Ramos (cell line): ENCODE measurements at regions not wholly inside any gene's neighbourhood (a gene's known extent, or its start where the extent isn't known, plus 50 kb on each side); places are given as distances from the start of the nearest gene placed in this dataset.
"Not testable (repeated sequence)": the region's sequence is repeated elsewhere in the genome, so short reads cannot be mapped to it uniquely, and the experiment has no call there.

Experiments used
- in situ Hi-C: fragments of 300-500 bp; cut with MboI; formaldehyde crosslinking; loops from one replicate; pipeline ENCODE4 v1.14.3; 2022; ENCODE audit warnings: low sequenced_read_pairs; ENCODE audit not compliant: unreplicated experiment

DNA sequence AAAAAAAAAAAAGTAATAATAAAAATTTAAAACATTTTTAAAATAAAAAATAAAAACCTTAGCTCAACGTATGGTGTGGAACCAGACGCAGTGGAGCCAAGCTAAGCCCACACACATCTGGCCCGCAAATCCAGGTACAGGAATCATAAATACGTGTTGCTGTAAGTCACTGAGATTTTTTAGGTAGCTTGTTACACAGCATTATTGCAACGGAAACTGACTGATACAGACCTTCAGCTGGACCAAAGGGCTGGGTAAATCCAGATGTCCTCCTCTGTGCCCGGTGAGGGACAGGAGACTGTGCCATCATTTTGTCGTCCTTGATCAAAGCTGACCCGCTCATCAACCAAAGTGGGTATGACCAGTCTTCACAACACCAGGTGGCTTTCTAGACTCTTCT, 104.9 kb downstream of the TMEM130 start:
- in situ Hi-C loops, result no loop called here

DNA sequence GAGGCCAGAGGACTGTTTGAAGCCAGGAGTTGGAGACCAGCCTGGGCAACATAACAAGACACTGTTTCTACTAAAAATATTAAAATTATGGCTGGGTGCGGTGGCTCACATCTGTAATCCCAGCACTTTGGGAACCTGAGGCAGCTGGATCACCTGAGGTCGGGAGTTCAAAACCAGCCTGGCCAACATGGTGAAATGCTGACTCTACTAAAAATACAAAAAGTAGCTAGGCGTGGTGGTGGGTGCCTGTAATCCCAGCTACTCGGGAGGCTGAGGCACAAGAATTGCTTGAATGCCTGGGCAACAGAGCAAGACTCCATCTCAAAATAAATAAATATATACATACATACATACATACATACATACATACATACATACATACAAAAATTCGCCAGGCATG, 99.7 kb downstream of the TMEM130 start:
- in situ Hi-C loops, result not testable (repeated sequence)

DNA sequence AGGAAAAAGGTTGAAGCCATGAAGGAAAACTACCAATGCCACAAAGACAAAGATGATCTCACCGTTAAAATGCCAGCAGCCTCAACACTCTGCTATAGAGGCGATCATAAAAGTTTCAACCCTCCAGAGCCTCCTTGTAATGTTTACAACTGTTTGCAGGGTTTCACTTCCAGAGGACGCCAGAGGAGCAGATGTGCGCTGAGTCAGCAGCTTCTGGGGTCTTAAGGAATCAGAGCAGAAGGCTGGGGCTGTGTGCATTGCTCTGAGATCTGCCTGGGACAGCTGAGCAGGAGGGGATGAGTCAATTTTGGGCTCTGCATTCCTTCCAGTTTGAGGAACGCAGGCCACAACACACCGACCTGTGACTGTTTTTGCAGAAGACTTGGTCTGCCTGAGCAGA, 98.3 kb downstream of the TMEM130 start:
- in situ Hi-C loops, result no loop called here

DNA sequence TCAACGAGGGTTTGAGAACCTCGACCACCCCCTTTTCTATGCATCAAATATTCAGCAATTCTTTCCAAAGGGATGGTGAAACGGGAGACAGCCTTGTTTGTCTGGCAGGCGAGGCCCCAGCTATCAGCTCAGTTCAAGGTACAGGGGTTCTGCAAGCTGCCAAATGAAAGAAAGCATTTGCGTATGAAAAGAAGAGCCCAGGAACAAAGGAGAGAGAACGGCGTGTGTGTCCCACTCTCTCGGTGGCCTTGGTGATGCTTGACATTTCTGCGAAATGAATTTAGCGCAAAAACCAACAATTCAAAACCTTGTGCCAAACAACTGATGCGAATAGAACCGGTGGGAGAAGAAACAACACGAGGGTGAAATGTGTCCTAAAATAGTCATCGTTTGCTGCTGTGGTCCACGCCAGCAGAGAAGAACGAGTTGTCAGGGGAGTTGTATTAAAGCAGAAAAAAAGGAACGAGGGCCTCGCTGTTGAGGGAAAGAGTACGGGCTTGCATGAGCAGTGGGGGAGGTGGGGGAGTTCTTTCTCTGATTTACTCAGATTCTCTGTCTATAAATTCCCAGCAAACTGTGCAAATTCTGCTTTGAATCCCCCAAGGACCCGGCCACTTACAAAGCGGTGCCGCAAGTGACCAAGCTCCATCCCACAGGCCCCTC, 97.7 kb downstream of the TMEM130 start:
- in situ Hi-C loops, result no loop called here

DNA sequence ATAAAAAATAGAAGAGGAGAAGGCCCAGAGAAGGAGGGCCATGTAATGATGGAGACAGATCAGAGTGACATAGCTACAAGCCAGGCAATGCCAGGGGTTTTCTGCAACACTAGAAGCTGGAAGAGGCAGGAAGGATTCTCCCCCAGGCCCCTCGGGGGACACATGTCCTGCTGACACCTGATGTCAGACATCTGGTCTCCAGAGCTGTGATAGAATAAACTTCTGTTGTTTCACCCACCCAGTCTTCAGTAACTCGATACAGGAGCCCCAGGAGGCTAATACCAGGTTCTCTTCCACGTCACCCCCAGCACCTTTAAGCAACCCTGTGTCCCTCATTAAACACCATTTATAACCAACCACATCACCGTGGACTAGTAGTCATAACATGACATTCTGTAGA, 94.9 kb downstream of the TMEM130 start:
- in situ Hi-C loops, result no loop called here

DNA sequence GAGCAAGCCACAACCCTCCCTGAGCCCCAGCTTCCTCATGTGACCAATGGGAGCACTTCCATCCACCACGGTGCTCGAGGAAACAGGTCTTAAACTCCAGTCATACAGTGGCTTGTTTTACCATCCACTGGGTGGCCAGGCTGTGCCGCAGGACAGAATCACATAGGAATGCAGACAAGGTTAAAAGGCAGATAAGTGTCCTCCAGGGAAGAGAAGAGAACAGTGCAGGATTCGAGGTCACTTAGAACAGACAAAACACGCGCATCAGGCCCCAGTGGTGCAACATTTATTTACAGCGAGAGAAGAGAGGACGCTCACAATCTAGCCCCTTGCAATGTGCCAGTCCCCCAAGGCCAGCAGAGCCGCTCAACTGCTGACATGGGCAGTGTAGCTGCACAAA, 92.8 kb downstream of the TMEM130 start:
- in situ Hi-C loops, result no loop called here

DNA sequence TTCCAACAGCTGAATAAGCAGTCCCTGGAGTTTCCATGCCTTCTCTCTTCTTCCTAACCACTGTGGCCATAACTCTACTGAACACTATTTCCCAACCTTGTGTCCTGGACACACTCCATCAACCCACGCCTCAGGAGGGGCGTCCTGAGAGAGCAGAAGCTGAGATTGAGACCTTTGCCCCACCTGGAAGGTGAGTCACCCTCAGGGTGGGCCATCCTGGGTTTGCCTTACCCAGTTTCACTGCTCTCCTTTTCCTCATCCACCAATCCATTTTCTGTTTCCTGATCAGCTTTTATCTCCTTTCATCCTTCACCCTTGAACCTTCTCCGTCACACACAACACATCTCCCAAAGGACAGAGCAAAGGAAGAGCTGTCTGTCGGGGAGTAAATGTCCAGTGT, 91.4 kb downstream of the TMEM130 start:
- in situ Hi-C loops, result no loop called here

DNA sequence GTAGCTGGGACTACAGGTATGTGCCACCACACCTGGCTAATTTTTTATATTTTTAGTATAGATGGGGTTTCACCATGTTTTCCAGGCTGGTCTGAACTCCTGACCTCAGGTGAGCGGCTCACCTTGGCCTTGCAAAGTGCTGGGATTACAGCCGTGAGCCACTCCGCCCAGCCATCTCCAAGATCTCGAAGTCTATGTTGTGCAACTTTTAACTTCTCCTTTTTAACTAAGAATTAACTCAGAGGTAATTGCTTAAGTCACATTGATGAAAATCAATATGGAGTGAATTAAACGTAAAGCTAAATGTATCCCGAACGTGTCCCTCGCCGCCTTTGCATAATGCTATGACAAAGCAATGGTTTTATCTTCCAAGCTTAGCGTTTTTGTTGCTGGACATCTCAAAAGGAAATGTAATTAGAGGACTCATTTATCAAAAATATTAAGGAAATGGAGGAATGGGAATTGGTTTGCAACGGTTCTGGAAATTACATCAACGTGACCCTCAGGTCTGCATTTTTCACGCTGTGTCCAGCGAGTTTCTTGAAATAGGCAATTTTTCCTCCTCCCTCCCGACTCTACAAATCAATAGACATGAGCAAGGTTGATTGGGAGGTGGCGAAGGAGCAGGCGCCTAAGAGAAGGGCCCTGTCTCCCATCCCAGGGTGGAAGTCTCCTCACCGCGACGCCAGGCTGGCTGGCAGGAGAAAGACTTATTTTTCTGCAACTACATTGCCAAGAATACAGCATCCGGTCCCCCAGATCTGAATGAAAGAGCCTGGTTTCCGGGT, 89.8 kb downstream of the TMEM130 start:
- in situ Hi-C loops, result no loop called here

DNA sequence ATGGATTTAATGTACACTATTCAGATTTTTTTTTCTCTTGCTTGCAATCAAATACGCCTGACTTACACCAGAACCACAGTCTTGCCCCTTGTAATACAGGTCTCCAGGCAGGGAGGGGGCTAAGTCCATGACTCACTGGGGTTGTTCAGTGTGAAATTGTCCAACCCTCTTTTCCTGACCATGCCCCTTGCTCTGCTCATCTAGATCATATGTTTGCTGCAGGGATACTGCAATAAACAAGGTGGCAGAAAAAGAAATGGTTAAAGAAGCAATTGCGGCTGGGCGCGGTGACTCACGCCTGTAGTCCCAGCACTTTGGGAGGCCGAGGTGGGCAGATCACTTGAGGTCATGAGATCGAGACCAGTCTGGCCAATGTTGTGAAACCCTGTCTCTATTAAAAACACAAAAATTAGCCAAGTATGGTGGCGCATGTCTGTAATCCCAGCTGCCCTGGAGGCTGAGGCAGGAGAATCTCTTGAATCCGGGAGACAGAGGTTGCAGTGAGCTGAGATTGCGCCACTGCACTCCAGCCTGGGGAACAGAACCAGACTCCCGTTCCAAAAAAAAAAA, 85.5 kb downstream of the TMEM130 start:
- in situ Hi-C loops, result no loop called here

DNA sequence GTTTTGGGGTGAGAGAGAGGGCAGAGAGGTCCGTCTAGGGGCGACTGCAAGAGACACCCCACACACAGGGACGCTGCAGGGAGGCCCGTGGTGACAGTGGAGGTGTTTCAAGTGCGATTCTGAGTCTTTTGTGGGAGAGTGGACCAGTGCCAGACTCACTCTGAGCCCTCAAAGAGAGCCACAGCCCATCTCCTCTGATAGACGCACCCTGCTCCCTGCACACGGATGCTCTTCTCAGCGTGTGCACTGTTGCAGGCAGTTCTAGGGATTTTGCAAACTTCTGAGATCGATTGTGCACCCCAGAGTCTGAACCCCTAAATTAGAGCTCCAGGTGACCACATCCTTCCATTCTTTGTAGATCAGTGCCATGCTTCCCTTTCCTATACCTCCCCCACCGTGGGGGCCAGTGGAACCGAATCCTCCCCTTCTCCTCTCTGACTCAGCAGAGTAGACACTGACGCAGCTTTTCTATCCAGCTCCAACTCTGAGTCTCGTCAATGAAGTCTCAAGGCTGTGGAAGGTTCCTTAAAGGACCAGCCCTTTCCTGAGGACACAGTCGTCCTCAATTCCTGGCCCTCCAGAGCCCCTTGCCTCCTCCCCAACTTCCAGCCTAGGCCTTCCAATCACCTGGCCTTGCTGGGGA, 83.8 kb downstream of the TMEM130 start:
- in situ Hi-C loops, result no loop called here

DNA sequence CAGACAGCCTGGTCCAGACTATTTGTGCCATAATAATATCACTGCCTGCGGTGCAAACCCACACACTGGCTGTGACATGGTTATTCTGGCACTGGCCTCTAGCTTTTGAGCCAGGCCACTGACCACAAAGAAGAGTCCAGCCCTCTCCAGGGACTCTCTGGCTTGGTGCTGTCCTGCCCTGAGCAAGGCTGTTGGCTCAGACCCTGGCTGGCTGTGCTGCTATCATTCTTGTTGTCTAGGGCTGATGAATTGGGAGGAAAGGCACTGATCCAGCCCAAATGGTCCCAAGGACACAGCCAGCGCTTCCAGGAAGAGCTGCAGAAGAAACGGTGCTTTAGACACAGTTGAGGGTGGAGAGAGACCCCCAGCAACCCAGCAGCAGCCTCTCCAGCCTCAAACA, 80.8 kb downstream of the TMEM130 start:
- in situ Hi-C loops, result no loop called here

DNA sequence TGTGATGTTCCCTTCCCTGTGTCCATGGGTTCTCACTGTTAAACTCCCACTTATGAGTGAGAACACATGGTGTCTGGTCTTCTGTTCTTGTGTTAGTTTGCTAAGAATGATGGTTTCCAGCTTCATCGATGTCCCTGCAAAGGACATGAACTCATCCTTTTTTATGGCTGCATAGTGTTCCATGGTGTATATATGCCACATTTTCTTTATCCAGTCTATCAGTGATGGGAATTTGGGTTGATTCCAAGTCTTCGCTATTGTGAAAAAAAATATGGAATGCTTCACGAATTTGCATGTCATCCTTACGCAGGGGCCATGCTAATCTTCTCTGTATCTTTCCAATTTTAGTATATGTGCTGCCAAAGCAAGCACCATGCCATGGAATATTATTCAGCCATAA, 75.4 kb downstream of the TMEM130 start:
- in situ Hi-C loops, result not testable (repeated sequence)

DNA sequence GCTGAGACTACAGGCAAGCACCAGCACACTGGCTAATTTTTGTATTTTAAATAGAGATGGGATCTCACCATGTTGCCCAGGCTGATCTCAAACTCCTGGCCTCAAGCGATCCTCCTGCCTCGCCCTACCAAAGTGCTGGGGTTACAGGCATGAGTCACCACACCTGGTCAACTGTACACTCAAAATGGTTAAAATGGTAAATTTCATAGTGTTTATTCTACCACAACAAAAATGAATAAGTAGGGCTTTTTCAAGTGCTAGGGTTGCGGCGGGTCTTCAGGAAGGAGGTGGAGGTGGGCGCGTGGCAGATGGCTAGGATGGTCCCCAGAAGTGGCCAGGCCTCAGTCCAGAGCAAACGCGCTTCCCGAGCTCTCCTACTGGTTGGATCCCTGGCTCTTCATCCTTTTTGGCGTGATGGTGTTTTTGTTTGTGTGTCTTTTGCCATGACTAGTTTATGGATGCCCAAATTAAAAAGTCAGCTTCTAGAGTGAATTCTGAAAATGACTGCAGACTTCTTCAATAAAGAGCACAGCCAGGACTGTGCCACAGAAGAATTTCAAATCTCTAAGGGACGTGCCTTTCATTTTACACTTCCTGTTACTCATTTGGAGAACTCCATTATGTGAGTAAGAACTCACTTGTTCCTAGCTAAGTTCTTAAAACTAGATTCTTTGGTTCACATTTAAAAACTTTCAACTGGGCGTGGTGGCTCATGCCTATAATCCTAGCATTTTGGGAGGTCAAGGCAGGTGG, 73.9 kb downstream of the TMEM130 start:
- in situ Hi-C loops, result no loop called here
